SK-N-SH (cell line): ENCODE measurements at regions not wholly inside any gene's neighbourhood (a gene's known extent, or its start where the extent isn't known, plus 50 kb on each side); places are given as distances from the start of the nearest gene placed in this dataset.

ENCODE experiments used
- CTCF ChIA-PET: fragments of 300-600, 350-600 bp; formaldehyde crosslinking; extraction: SDS; loops from one replicate; lab custom pipeline; 2021; lab: Yijun Ruan, JAX
- POLR2A ChIA-PET: fragments of 350-600 bp; sonication (Branson Sonifier 250); formaldehyde crosslinking; extraction: SDS; loops from one replicate; lab custom pipeline; 2020; ENCODE audit warnings: antibody characterized with exemption, inconsistent platforms; lab: Yijun Ruan, JAX
- DNase-seq: peaks from one replicate; pipeline ENCODE4 v3.0.0; 2012
- H2AFZ ChIP-seq: fragments of 200-600 bp; sonication (generic); 2 replicates; pipeline ENCODE4 v1.8.1; 2016; ENCODE audit warnings: antibody characterized with exemption, mild to moderate bottlenecking, low read depth
- H3F3A ChIP-seq: fragments of 200-600 bp; sonication (generic); replicated peaks from 2 replicates; pipeline ENCODE3; 2016; ENCODE audit warnings: antibody characterized with exemption, mild to moderate bottlenecking; ENCODE audit not compliant: insufficient read depth
- H3K27ac ChIP-seq, 2 experiments: fragments of 200-500 bp in 1 of 2; fragments of 200-600 bp in 1 of 2; sonication (Bioruptor generic) in 1 of 2; sonication (generic), shearing (Covaris generic) in 1 of 2; 2 replicates each; pipeline versions ENCODE4 v1.5.1 to v1.6.1; 2014 to 2016; ENCODE audit warnings: low read depth in 2 of 2, inconsistent platforms in 1 of 2, low read length in 1 of 2, mild to moderate bottlenecking in 1 of 2, mixed read lengths in 1 of 2
- H3K27me3 ChIP-seq: fragments of 200-600 bp; sonication (generic), shearing (Covaris generic); 2 replicates; pipeline ENCODE4 v1.6.1; 2016; ENCODE audit warnings: mixed run types; ENCODE audit not compliant: insufficient read depth
- H3K36me3 ChIP-seq, 2 experiments: fragments of 200-500 bp in 1 of 2; fragments of 200-600 bp in 1 of 2; sonication (Bioruptor generic) in 1 of 2; sonication (generic) in 1 of 2; replicated peaks in 1 of 2; 2 replicates each; pipeline versions ENCODE3 to v1.5.1; 2014 to 2016; ENCODE audit warnings: low read length in 1 of 2, mild to moderate bottlenecking in 1 of 2; ENCODE audit not compliant: insufficient read depth in 2 of 2, control insufficient read depth in 1 of 2
- H3K4me1 ChIP-seq, 2 experiments: fragments of 200-500 bp in 1 of 2; fragments of 200-600 bp in 1 of 2; sonication (Bioruptor generic) in 1 of 2; sonication (generic), shearing (Covaris generic) in 1 of 2; 2 replicates each; pipeline versions ENCODE4 v1.5.1 to v1.6.1; 2014 to 2016; ENCODE audit warnings: low read depth in 1 of 2, low read length in 1 of 2, mixed run types in 1 of 2; ENCODE audit not compliant: insufficient read depth in 2 of 2, control insufficient read depth in 1 of 2
- H3K4me2 ChIP-seq: fragments of 200-600 bp; sonication (generic), shearing (Covaris generic); 2 replicates; pipeline ENCODE4 v1.6.1; 2017; ENCODE audit warnings: mixed run types
- H3K4me3 ChIP-seq, 2 experiments: fragments of 200-500 bp in 1 of 2; fragments of 200-600 bp in 1 of 2; sonication (Bioruptor generic) in 1 of 2; sonication (generic), shearing (Covaris generic) in 1 of 2; 2 replicates each; pipeline versions ENCODE4 v1.5.1 to v1.8.1; 2014 to 2016; ENCODE audit warnings: low read depth in 2 of 2, inconsistent platforms in 1 of 2, low read length in 1 of 2, mild to moderate bottlenecking in 1 of 2, mixed read lengths in 1 of 2, moderate library complexity in 1 of 2
- H3K79me2 ChIP-seq: fragments of 200-600 bp; sonication (generic); 2 replicates; pipeline ENCODE4 v1.8.1; 2017; ENCODE audit warnings: mild to moderate bottlenecking; ENCODE audit not compliant: insufficient read depth
- H3K9ac ChIP-seq: fragments of 200-600 bp; sonication (generic); 2 replicates; pipeline ENCODE4 v1.6.1; 2017; ENCODE audit warnings: mixed run types
- H3K9me2 ChIP-seq: fragments of 200-600 bp; sonication (generic); 2 replicates; pipeline ENCODE4 v1.6.1; 2017; ENCODE audit warnings: mixed run types
- H3K9me3 ChIP-seq: fragments of 200-600 bp; sonication (generic); 2 replicates; pipeline ENCODE4 v1.6.1; 2017; ENCODE audit warnings: mixed run types, mild to moderate bottlenecking, moderate library complexity
- H4K20me1 ChIP-seq: fragments of 200-600 bp; sonication (generic); 2 replicates; pipeline ENCODE4 v1.6.1; 2017; ENCODE audit warnings: mild to moderate bottlenecking, mixed run types; ENCODE audit not compliant: insufficient read depth
- ELF1 ChIP-seq: IDR thresholded peaks from 2 replicates; pipeline ENCODE4 v1.4.0; 2012
- EP300 ChIP-seq, 2 experiments: IDR thresholded peaks; 2 replicates each; pipeline versions ENCODE4 v1.4.0 to v1.6.1; 2012; ENCODE audit warnings: borderline replicate concordance in 1 of 2, low read depth in 1 of 2, low read length in 1 of 2
- EZH2phosphoT487 ChIP-seq: fragments of 200-600 bp; sonication (generic); IDR thresholded peaks from 2 replicates; pipeline ENCODE4 v1.6.1; 2017; ENCODE audit warnings: low read depth, mixed run types, mild to moderate bottlenecking, antibody characterized with exemption, moderate library complexity, borderline replicate concordance
- FOSL2 ChIP-seq: IDR thresholded peaks from 2 replicates; pipeline ENCODE4 v1.4.0; 2012; ENCODE audit warnings: low read depth, mild to moderate bottlenecking, moderate library complexity, borderline replicate concordance
- GABPA ChIP-seq: IDR thresholded peaks from 2 replicates; pipeline ENCODE4 v1.4.0; 2012; ENCODE audit warnings: low read depth, mild to moderate bottlenecking
- GATA2 ChIP-seq: sonication (generic); formaldehyde crosslinking; IDR thresholded peaks from 2 replicates; pipeline ENCODE4 v1.5.0; 2020; ENCODE audit warnings: mild to moderate bottlenecking, missing genetic modification reagents
- JUND ChIP-seq: IDR thresholded peaks from 2 replicates; pipeline ENCODE4 v1.4.0; 2012
- MAX ChIP-seq: IDR thresholded peaks from 2 replicates; pipeline ENCODE4 v1.4.0; 2012; ENCODE audit warnings: low read depth
- MEF2A ChIP-seq: IDR thresholded peaks from 2 replicates; pipeline ENCODE4 v1.4.0; 2012; ENCODE audit warnings: low read depth, borderline replicate concordance
- MXI1 ChIP-seq: IDR thresholded peaks from 2 replicates; pipeline ENCODE4 v1.6.1; 2012; ENCODE audit warnings: mild to moderate bottlenecking, low read depth, low read length, improper control_type of control experiment
- PBX3 ChIP-seq: IDR thresholded peaks from 2 replicates; pipeline ENCODE4; 2012
- POLR2AphosphoS5 ChIP-seq: IDR thresholded peaks from 2 replicates; pipeline ENCODE4 v1.6.1; 2012; ENCODE audit warnings: low read depth, low read length
- REST ChIP-seq: IDR thresholded peaks from 2 replicates; pipeline ENCODE4 v1.6.1; 2012; ENCODE audit warnings: mild to moderate bottlenecking, low read depth, low read length, moderate library complexity
- RFX5 ChIP-seq: IDR thresholded peaks from 2 replicates; pipeline ENCODE4 v1.6.1; 2012; ENCODE audit warnings: mild to moderate bottlenecking, improper control_type of control experiment, low read length
- SIN3A ChIP-seq: IDR thresholded peaks from 2 replicates; pipeline ENCODE4 v1.6.1; 2012; ENCODE audit warnings: low read depth, mild to moderate bottlenecking, low read length, moderate library complexity, borderline replicate concordance
- TAF1 ChIP-seq: IDR thresholded peaks from 2 replicates; pipeline ENCODE4 v1.6.1; 2012; ENCODE audit warnings: low read depth, mild to moderate bottlenecking, low read length, moderate library complexity, borderline replicate concordance
- TCF12 ChIP-seq: IDR thresholded peaks from 2 replicates; pipeline ENCODE4 v1.4.0; 2012
- TEAD4 ChIP-seq: IDR thresholded peaks from 2 replicates; pipeline ENCODE4 v1.4.0; 2012; ENCODE audit warnings: mild to moderate bottlenecking, borderline replicate concordance; ENCODE audit not compliant: insufficient read depth
- WGBS: methylation state at CpG from one replicate; pipeline ENCODE4 v1.1.6; 2017; ENCODE audit warnings: low lambda C conversion rate; 5-methylcytosine and 5-hydroxymethylcytosine counted together

- Histone ChIP-seq H4K20me1 (no peaks in the 10 kb centered on the region), H3K4me1 (peaks cover 0 to 9% of the 10 kb centered on the region in 2 experiments; a peak in 1 of 4 replicates), H3K27me3 (no peaks in the 10 kb centered on the region), H3K4me3 (no peak overlapping the region), H3K27ac (no peak overlapping the region), H2AFZ (no peak overlapping the region), H3F3A (no peaks in the 10 kb centered on the region), H3K9ac (no peak overlapping the region), H3K79me2 (no peaks in the 10 kb centered on the region), H3K9me3 (no peaks in the 10 kb centered on the region), H3K9me2 (no peaks in the 10 kb centered on the region), H3K4me2 (no peak overlapping the region), H3K36me3 (no peaks in the 10 kb centered on the region)
- TF ChIP-seq EZH2phosphoT487 = no peak
- no peak for TF ChIP-seq FOSL2
- no peak for TF ChIP-seq MEF2A
- no peak for TF ChIP-seq EP300 (IDR thresholded peaks at IDR 0.05; ENCODE audit: borderline replicate concordance in 1 of 2, low read depth in 1 of 2, low read length in 1 of 2)
- TF ChIP-seq RFX5 = no peak
- no peak for TF ChIP-seq POLR2AphosphoS5
- no peak for TF ChIP-seq JUND
- TF ChIP-seq GATA2 (CRISPR knock-in tag) = no peak
- no peak for TF ChIP-seq TCF12
- TF ChIP-seq REST = no peak
- no peak for TF ChIP-seq MAX
- no peak for TF ChIP-seq SIN3A
- TF ChIP-seq MXI1 = no peak
- TF ChIP-seq GABPA = no peak
- TF ChIP-seq TEAD4 = no peak
- no peak for TF ChIP-seq TAF1
- TF ChIP-seq ELF1 = no peak
- TF ChIP-seq PBX3 = no peak
- POLR2A ChIA-PET = no interaction called here
- WGBS = 15% methylated on average over 1 of the region's 1 CpG
- no peak for DNase-seq
- CTCF ChIA-PET = no interaction called here
These were observed 756.6 kb downstream of the TSN start for GRCh38 chr2:122512091-122512490.
